ENCODE measurements at regions not wholly inside any gene's neighbourhood (a gene's known extent, or its start where the extent isn't known, plus 50 kb on each side); places are given as distances from the start of the nearest gene placed in this dataset.

DNA sequence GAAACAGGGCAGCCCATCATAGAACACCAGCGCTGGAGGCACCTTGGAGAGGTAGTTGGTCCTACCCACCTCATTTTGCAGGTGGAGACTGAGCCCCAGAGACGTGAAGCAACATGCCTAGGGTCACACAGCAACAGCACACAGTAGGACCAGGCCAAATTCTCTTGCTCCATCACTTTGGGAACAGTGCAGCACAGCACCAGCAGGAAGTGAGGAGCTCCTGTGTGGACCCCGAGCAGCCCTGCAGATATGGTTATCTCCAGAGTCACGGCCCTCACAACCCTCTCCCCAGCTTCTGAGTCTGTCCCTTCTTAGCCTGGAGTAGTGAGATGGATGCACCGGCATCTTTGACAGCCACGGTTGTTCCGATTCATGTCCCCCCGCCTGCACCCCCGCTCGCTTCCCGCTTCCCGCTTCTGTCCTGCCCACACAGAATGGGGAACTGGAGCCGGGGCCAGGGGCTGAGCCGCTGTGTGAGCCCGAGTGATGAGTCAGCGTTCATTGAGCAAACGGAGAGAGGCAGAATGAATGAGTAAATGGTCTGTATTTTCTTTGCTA lies 72.6 kb upstream of the DUSP22 start:
- TF ChIP-seq, protein P1, sequence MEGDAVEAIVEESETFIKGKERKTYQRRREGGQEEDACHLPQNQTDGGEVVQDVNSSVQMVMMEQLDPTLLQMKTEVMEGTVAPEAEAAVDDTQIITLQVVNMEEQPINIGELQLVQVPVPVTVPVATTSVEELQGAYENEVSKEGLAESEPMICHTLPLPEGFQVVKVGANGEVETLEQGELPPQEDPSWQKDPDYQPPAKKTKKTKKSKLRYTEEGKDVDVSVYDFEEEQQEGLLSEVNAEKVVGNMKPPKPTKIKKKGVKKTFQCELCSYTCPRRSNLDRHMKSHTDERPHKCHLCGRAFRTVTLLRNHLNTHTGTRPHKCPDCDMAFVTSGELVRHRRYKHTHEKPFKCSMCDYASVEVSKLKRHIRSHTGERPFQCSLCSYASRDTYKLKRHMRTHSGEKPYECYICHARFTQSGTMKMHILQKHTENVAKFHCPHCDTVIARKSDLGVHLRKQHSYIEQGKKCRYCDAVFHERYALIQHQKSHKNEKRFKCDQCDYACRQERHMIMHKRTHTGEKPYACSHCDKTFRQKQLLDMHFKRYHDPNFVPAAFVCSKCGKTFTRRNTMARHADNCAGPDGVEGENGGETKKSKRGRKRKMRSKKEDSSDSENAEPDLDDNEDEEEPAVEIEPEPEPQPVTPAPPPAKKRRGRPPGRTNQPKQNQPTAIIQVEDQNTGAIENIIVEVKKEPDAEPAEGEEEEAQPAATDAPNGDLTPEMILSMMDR (IDR thresholded peaks at IDR 0.05 in 8 of 11, conservative IDR thresholded peaks at IDR 0.05 in 3 of 11), result no peak
- TF ChIP-seq POLR2A (IDR thresholded peaks at IDR 0.05), result no peak
